IMR-90 (cell line): ENCODE measurements at regions not wholly inside any gene's neighbourhood (a gene's known extent, or its start where the extent isn't known, plus 50 kb on each side); places are given as distances from the start of the nearest gene placed in this dataset.

Experiments used
- ATAC-seq: fragments of 200-7000 bp; cut with Tn5 transposase; 2 replicates; pipeline ENCODE4 v1.9.1; 2020; ENCODE audit warnings: low read depth, mild to moderate bottlenecking, moderate library complexity
- BruUV-seq: library from RNA; stranded (reverse); fragments of 400-500 nt; replicated peaks from 2 replicates; lab custom pipeline; 2021; lab: Mats Ljungman, UMichigan
- CTCF ChIA-PET: fragments of 300-600 bp; formaldehyde crosslinking; extraction: SDS; loops from one replicate; lab custom pipeline; 2021; ENCODE audit warnings: antibody characterized with exemption; lab: Yijun Ruan, JAX
- POLR2A ChIA-PET: fragments of 300-600 bp; sonication (Branson Sonifier 250); formaldehyde crosslinking; loops from one replicate; lab custom pipeline; 2022; ENCODE audit warnings: antibody characterized with exemption; ENCODE audit not compliant: unreplicated experiment; lab: Charles Lee
- DNase-seq: peaks from one replicate; pipeline ENCODE4 v3.0.0; 2013
- H2AFZ ChIP-seq: replicated peaks from 2 replicates; pipeline ENCODE3; 2013; ENCODE audit warnings: low read length, mild to moderate bottlenecking; ENCODE audit not compliant: poor library complexity
- H2AK5ac ChIP-seq: 2 replicates; pipeline ENCODE4 v1.6.1; 2013; ENCODE audit warnings: low read depth, low read length, inconsistent platforms
- H2AK9ac ChIP-seq: replicated peaks from 2 replicates; pipeline ENCODE3; 2013; ENCODE audit warnings: mild to moderate bottlenecking, low read depth, low read length, moderate library complexity; ENCODE audit not compliant: poor library complexity
- H2BK120ac ChIP-seq: 2 replicates; pipeline ENCODE4 v1.6.1; 2013; ENCODE audit warnings: low read depth, low read length, inconsistent platforms
- H2BK15ac ChIP-seq: 3 replicates; pipeline ENCODE4 v1.6.1; 2013; ENCODE audit warnings: low read depth, low read length, inconsistent platforms
- H2BK20ac ChIP-seq: 2 replicates; pipeline ENCODE4 v1.6.1; 2013; ENCODE audit warnings: low read depth, mild to moderate bottlenecking, inconsistent platforms, low read length, moderate library complexity
- H2BK5ac ChIP-seq: 2 replicates; pipeline ENCODE4 v1.6.1; 2013; ENCODE audit warnings: mild to moderate bottlenecking, low read depth, low read length, inconsistent platforms; ENCODE audit not compliant: poor library complexity, severe bottlenecking
- H3K14ac ChIP-seq: replicated peaks from 2 replicates; pipeline ENCODE4 v1.6.1; 2013; ENCODE audit warnings: low read depth, low read length, inconsistent platforms
- H3K18ac ChIP-seq: 2 replicates; pipeline ENCODE4 v1.6.1; 2013; ENCODE audit warnings: low read depth, low read length, control low read depth
- H3K23ac ChIP-seq: 2 replicates; pipeline ENCODE4 v1.6.1; 2013; ENCODE audit warnings: low read depth, low read length, inconsistent platforms
- H3K27ac ChIP-seq: 2 replicates; pipeline ENCODE4 v1.5.1; 2013; ENCODE audit warnings: mild to moderate bottlenecking, control low read depth, low read length; ENCODE audit not compliant: insufficient read depth
- H3K27me3 ChIP-seq: 2 replicates; pipeline ENCODE4 v1.6.1; 2013; ENCODE audit warnings: low read length; ENCODE audit not compliant: control insufficient read depth, insufficient read depth
- H3K36me3 ChIP-seq: 2 replicates; pipeline ENCODE4 v1.6.1; 2013; ENCODE audit warnings: low read length, mixed read lengths; ENCODE audit not compliant: control insufficient read depth, insufficient read depth
- H3K4ac ChIP-seq: 2 replicates; pipeline ENCODE4 v1.6.1; 2013; ENCODE audit warnings: low read depth, low read length, inconsistent platforms
- H3K4me1 ChIP-seq: 2 replicates; pipeline ENCODE4 v1.6.1; 2013; ENCODE audit warnings: low read length, mixed read lengths; ENCODE audit not compliant: control insufficient read depth, insufficient read depth
- H3K4me2 ChIP-seq: 2 replicates; pipeline ENCODE4 v1.6.1; 2013; ENCODE audit warnings: low read depth, mild to moderate bottlenecking, control low read depth, low read length, moderate library complexity
- H3K4me3 ChIP-seq: 2 replicates; pipeline ENCODE4 v1.5.1; 2013; ENCODE audit warnings: low read depth, mild to moderate bottlenecking, control low read depth, low read length, moderate library complexity; ENCODE audit not compliant: insufficient read depth
- H3K56ac ChIP-seq: 2 replicates; pipeline ENCODE4 v1.6.1; 2013; ENCODE audit warnings: low read length, inconsistent platforms; ENCODE audit not compliant: insufficient read depth; ENCODE audit errors: extremely low read depth
- H3K79me1 ChIP-seq, 2 experiments: 2 replicates each; pipeline ENCODE4 v1.6.1; 2013; ENCODE audit warnings: low read length in 2 of 2, inconsistent platforms in 1 of 2, low read depth in 1 of 2
- H3K9ac ChIP-seq: 2 replicates; pipeline ENCODE4 v1.6.1; 2013; ENCODE audit warnings: low read depth, low read length, control low read depth
- H3K9me1 ChIP-seq: 2 replicates; pipeline ENCODE4 v1.6.1; 2013; ENCODE audit warnings: low read length, inconsistent platforms; ENCODE audit not compliant: insufficient read depth
- H3K9me3 ChIP-seq: 2 replicates; pipeline ENCODE4 v1.6.1; 2013; ENCODE audit warnings: low read length; ENCODE audit not compliant: control insufficient read depth, insufficient read depth
- H4K20me1 ChIP-seq: 2 replicates; pipeline ENCODE4 v1.6.1; 2013; ENCODE audit warnings: low read length, inconsistent platforms; ENCODE audit not compliant: insufficient read depth
- H4K5ac ChIP-seq: 2 replicates; pipeline ENCODE4 v1.6.1; 2013; ENCODE audit warnings: mild to moderate bottlenecking, low read depth, low read length, control low read depth
- H4K8ac ChIP-seq, 2 experiments: 2 replicates each; pipeline ENCODE4 v1.6.1; 2013; ENCODE audit warnings: low read depth in 2 of 2, low read length in 2 of 2, control low read depth in 1 of 2, inconsistent platforms in 1 of 2
- H4K91ac ChIP-seq: 2 replicates; pipeline ENCODE4 v1.6.1; 2013; ENCODE audit warnings: low read depth, low read length, inconsistent platforms; ENCODE audit not compliant: insufficient read depth
- MAZ ChIP-seq: IDR thresholded peaks from 2 replicates; pipeline ENCODE4 v1.6.1; 2012; ENCODE audit warnings: low read depth, mild to moderate bottlenecking, low read length, improper control_type of control experiment, moderate library complexity, borderline replicate concordance
- MXI1 ChIP-seq: IDR thresholded peaks from 2 replicates; pipeline ENCODE4 v1.6.1; 2012; ENCODE audit warnings: low read depth, mild to moderate bottlenecking, low read length, moderate library complexity, borderline replicate concordance
- POLR2A ChIP-seq: IDR thresholded peaks from 2 replicates; pipeline ENCODE4 v1.6.1; 2012; ENCODE audit warnings: mild to moderate bottlenecking, low read depth, low read length
- WGBS, 2 experiments: methylation state at CpG; one replicate each; pipeline versions ENCODE4 v1.1.5 to v1.1.7; 2013; ENCODE audit warnings: missing lambda C conversion rate in 2 of 2; ENCODE audit not compliant: insufficient read length in 1 of 2; ENCODE audit errors: extremely low coverage in 2 of 2; 5-methylcytosine and 5-hydroxymethylcytosine counted together
- dilution Hi-C: fragments of 300-500 bp; cut with HindIII; formaldehyde crosslinking; loops from one replicate; pipeline ENCODE4 v1.14.3; 2018; ENCODE audit warnings: low sequenced_read_pairs; ENCODE audit not compliant: unreplicated experiment
- in situ Hi-C: fragments of 300-500 bp; cut with MboI; formaldehyde crosslinking; loops from 3 replicates; pipeline ENCODE4 v1.14.3; 2019; ENCODE audit warnings: low sequenced_read_pairs, inconsistent platforms, mixed read lengths
- intact Hi-C: fragments of 100-400 bp; cut with micrococcal nuclease; formaldehyde crosslinking; loops from 2 replicates; pipeline ENCODE4 v1.10.0; 2022

GRCh38 chr1:5664906-5665875 lies 327.0 kb downstream of the NPHP4 start (continued):
- TF ChIP-seq MAZ: no peak

GRCh38 chr1:5664081-5664768 lies 328.0 kb downstream of the NPHP4 start:
- Histone ChIP-seq H3K79me1 (no peaks in the 10 kb centered on the region), H3K23ac (no peak overlapping the region), H3K4me2 (no peak overlapping the region), H3K27me3 (no peaks in the 10 kb centered on the region), H2AK5ac (no peak overlapping the region), H3K9me1 (no peaks in the 10 kb centered on the region), H3K27ac (no peak overlapping the region), H3K36me3 (no peaks in the 10 kb centered on the region), H2BK120ac (no peak overlapping the region), H4K20me1 (no peaks in the 10 kb centered on the region), H3K14ac (no peak overlapping the region), H3K9ac (no peak overlapping the region), H2AFZ (no peak overlapping the region), H3K56ac (no peak overlapping the region), H2BK15ac (no peak overlapping the region), H2BK5ac (no peak overlapping the region), H4K8ac (no peak overlapping the region), H3K18ac (no peak overlapping the region), H2BK20ac (no peak overlapping the region), H4K91ac (no peak overlapping the region), H3K9me3 (peaks cover 61% of the 10 kb centered on the region), H2AK9ac (no peak overlapping the region), H3K4ac (no peak overlapping the region), H3K4me3 (no peak overlapping the region), H4K5ac (no peak overlapping the region), H3K4me1 (no peaks in the 10 kb centered on the region)
- ChIA-PET POLR2A (no interaction called here), CTCF (no interaction called here)
- TF ChIP-seq POLR2A (no peak), MXI1 (no peak)
- no TSS peak for BruUV-seq
- in situ Hi-C loops (no loop called here), intact Hi-C loops (no loop called here), dilution Hi-C loops (no loop called here)
- DNase-seq (no peak), ATAC-seq (no peak)
- WGBS, 2 experiments: 100% methylated on average over 1 of the region's 9 CpGs; no CpG with 5 or more reads in 1 of the 2 experiments
